DOHH2 (cell line): ENCODE measurements at regions not wholly inside any gene's neighbourhood (a gene's known extent, or its start where the extent isn't known, plus 50 kb on each side); places are given as distances from the start of the nearest gene placed in this dataset.
"Not testable (repeated sequence)": the region's sequence is repeated elsewhere in the genome, so short reads cannot be mapped to it uniquely, and the experiment has no call there.

ENCODE experiments used
- CTCF ChIP-seq: fragments of 200-600 bp; sonication (generic); IDR thresholded peaks from one replicate; pipeline ENCODE4 v1.5.1; 2014; ENCODE audit warnings: antibody characterized with exemption, mild to moderate bottlenecking, low read depth, low read length; ENCODE audit not compliant: poor library complexity, severe bottlenecking
- EZH2phosphoT487 ChIP-seq: fragments of 200-600 bp; sonication (generic); IDR thresholded peaks from 2 replicates; pipeline ENCODE4 v1.6.1; 2017; ENCODE audit warnings: borderline replicate concordance, mild to moderate bottlenecking, antibody characterized with exemption, low read length, moderate library complexity, mixed read lengths

GRCh38 chrX:120729506-120730255, 99.8 kb upstream of the C1GALT1C1 start:
- TF ChIP-seq CTCF, EZH2phosphoT487: not testable (repeated sequence)
